ENCODE measurements at regions not wholly inside any gene's neighbourhood (a gene's known extent, or its start where the extent isn't known, plus 50 kb on each side); places are given as distances from the start of the nearest gene placed in this dataset.

- H3K4me3 ChIP-seq (ENCODE audit: low read length): no peak overlapping the region
- H4K20me1 ChIP-seq (ENCODE audit: low read length): no peaks in the 10 kb centered on the region
- no peak; the same call in 1 of the 2 replicates for ATAC-seq
- intact Hi-C loops (cut with micrococcal nuclease): no loop called here
- ChIA-PET POLR2A (ENCODE audit: unreplicated experiment) (no interaction called here), CTCF (no interaction called here)
- peak overlapping the region; percentile 96 for H3K27ac ChIP-seq (ENCODE audit: low read length)
- H3K4me2 ChIP-seq (ENCODE audit: low read length): peak overlapping the region; percentile 56
- H3F3A ChIP-seq (ENCODE audit: low read length, unreplicated experiment): no peaks in the 10 kb centered on the region
- no peaks in the 10 kb centered on the region for H3K9me3 ChIP-seq (ENCODE audit: low read length)
- peak overlapping the region; percentile 34; the same call in 1 of the 2 replicates for H2AFZ ChIP-seq (ENCODE audit: low read length)
- no peaks in the 10 kb centered on the region for H3K9me2 ChIP-seq (replicated peaks; ENCODE audit: low read length)
- no TSS peak for BruUV-seq (replicated peaks)
- peak overlapping the region; percentile 64 for H3K9ac ChIP-seq (ENCODE audit: low read length)
- TF ChIP-seq EZH2 (IDR thresholded peaks at IDR 0.05; ENCODE audit: low read length, unreplicated experiment) (no peak), CTCF (conservative IDR thresholded peaks at IDR 0.05; ENCODE audit: low read depth, low read length) (no peak), EZH2phosphoT487 (IDR thresholded peaks at IDR 0.05; ENCODE audit: borderline replicate concordance, low read length) (no peak)
- peaks cover 35% of the 10 kb centered on the region for H3K4me1 ChIP-seq (ENCODE audit: insufficient read depth, low read length)
- no peak for DNase-seq
- no peaks in the 10 kb centered on the region for H3K79me2 ChIP-seq (ENCODE audit: low read length)
- H3K36me3 ChIP-seq (ENCODE audit: low read depth, low read length): no peaks in the 10 kb centered on the region
- no peaks in the 10 kb centered on the region for H3K27me3 ChIP-seq (ENCODE audit: low read length)
These were observed 663.3 kb upstream of the ACVR2A start for GRCh38 chr2:147181351-147182029.

GRCh38 chr2:147177071-147177857 lies 667.6 kb upstream of the ACVR2A start:
- no peaks in the 10 kb centered on the region for H3K79me2 ChIP-seq (ENCODE audit: low read length)
- H3F3A ChIP-seq (ENCODE audit: low read length, unreplicated experiment): no peaks in the 10 kb centered on the region
- no peak overlapping the region for H2AFZ ChIP-seq (ENCODE audit: low read length)
- ATAC-seq (peak; percentile 65), DNase-seq (peak; percentile 75)
- ChIA-PET POLR2A (ENCODE audit: unreplicated experiment) (no interaction called here), CTCF (interaction anchor here (0.6 kb wide), 1 partner anchor 154 kb away, joined by 4 read pairs; no protein-coding TSS in a partner anchor)
- no TSS peak for BruUV-seq (replicated peaks)
- H3K4me3 ChIP-seq (ENCODE audit: low read length): no peak overlapping the region
- H3K27me3 ChIP-seq (ENCODE audit: low read length): no peaks in the 10 kb centered on the region
- H3K9me3 ChIP-seq (ENCODE audit: low read length): no peaks in the 10 kb centered on the region
- H3K9me2 ChIP-seq (replicated peaks; ENCODE audit: low read length): no peaks in the 10 kb centered on the region
- intact Hi-C loops (cut with micrococcal nuclease): loop anchor here (1.0 to 10.0 kb wide), 4 partner anchors 38 to 155 kb away; no protein-coding TSS in a partner anchor
- TF ChIP-seq EZH2phosphoT487 (IDR thresholded peaks at IDR 0.05; ENCODE audit: borderline replicate concordance, low read length) (no peak), CTCF (conservative IDR thresholded peaks at IDR 0.05; ENCODE audit: low read depth, low read length) (no peak), EZH2 (IDR thresholded peaks at IDR 0.05; ENCODE audit: low read length, unreplicated experiment) (no peak)
- H3K27ac ChIP-seq (ENCODE audit: low read length): peak overlapping the region; percentile 70
- H3K4me2 ChIP-seq (ENCODE audit: low read length): no peak overlapping the region
- peaks cover 38% of the 10 kb centered on the region for H3K4me1 ChIP-seq (ENCODE audit: insufficient read depth, low read length)
- H3K36me3 ChIP-seq (ENCODE audit: low read depth, low read length): no peaks in the 10 kb centered on the region
- no peaks in the 10 kb centered on the region for H4K20me1 ChIP-seq (ENCODE audit: low read length)
- 0 out of 2 replicates have a peak overlapping the region, but pooled peaks have one; percentile 0 for H3K9ac ChIP-seq (ENCODE audit: low read length)

Data from PC-3 (cell line).